Lower lobe of right lung (tissue), 2 donors: ENCODE measurements at regions not wholly inside any gene's neighbourhood (a gene's known extent, or its start where the extent isn't known, plus 50 kb on each side); places are given as distances from the start of the nearest gene placed in this dataset.

Experiments
- ATAC-seq, 2 donors: fragments of 200-7000 bp; cut with Tn5 transposase; one replicate each; pipeline ENCODE4 v1.9.1; 2020 to 2022; ENCODE audit warnings: mild to moderate bottlenecking in 2 of 2, moderate library complexity in 2 of 2
- DNase-seq: peaks from one replicate; pipeline ENCODE4 v3.0.0-alpha.2; 2020
- H3K27ac ChIP-seq: fragments of 200-600 bp; one replicate; pipeline ENCODE4 v1.8.0; 2022
- H3K27me3 ChIP-seq: fragments of 200-600 bp; one replicate; pipeline ENCODE4 v1.8.0; 2022; ENCODE audit warnings: low read depth
- H3K36me3 ChIP-seq: fragments of 200-600 bp; one replicate; pipeline ENCODE4 v1.8.0; 2022; ENCODE audit warnings: mild to moderate bottlenecking
- H3K4me1 ChIP-seq: fragments of 200-600 bp; one replicate; pipeline ENCODE4 v1.8.0; 2022
- H3K4me3 ChIP-seq: fragments of 200-600 bp; one replicate; pipeline ENCODE4 v1.8.0; 2022; ENCODE audit warnings: mild to moderate bottlenecking
- H3K9me3 ChIP-seq: fragments of 200-600 bp; one replicate; pipeline ENCODE4 v1.8.0; 2022
- intact Hi-C: fragments of 100-400 bp; cut with DNase I; formaldehyde crosslinking; loops from one replicate; pipeline ENCODE4 v1.11.0; 2022
- TF ChIP-seq, protein P1 (sequence below): fragments of 200-600 bp; IDR thresholded peaks from one replicate; pipeline ENCODE4 v1.8.0; 2022; ENCODE audit warnings: antibody characterized with exemption, mild to moderate bottlenecking
- donor health status: DM: no; HTN: yes; CAD: no; lungs with severe emphysema.

- H3K9me3 ChIP-seq = no peaks in the 10 kb centered on the region
- TF ChIP-seq, protein P1, sequence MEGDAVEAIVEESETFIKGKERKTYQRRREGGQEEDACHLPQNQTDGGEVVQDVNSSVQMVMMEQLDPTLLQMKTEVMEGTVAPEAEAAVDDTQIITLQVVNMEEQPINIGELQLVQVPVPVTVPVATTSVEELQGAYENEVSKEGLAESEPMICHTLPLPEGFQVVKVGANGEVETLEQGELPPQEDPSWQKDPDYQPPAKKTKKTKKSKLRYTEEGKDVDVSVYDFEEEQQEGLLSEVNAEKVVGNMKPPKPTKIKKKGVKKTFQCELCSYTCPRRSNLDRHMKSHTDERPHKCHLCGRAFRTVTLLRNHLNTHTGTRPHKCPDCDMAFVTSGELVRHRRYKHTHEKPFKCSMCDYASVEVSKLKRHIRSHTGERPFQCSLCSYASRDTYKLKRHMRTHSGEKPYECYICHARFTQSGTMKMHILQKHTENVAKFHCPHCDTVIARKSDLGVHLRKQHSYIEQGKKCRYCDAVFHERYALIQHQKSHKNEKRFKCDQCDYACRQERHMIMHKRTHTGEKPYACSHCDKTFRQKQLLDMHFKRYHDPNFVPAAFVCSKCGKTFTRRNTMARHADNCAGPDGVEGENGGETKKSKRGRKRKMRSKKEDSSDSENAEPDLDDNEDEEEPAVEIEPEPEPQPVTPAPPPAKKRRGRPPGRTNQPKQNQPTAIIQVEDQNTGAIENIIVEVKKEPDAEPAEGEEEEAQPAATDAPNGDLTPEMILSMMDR = no peak
- H3K27me3 ChIP-seq = no peaks in the 10 kb centered on the region
- DNase-seq = no peak
- intact Hi-C loops = no loop called here
- H3K36me3 ChIP-seq = no peaks in the 10 kb centered on the region
- no peak overlapping the region for H3K27ac ChIP-seq
- H3K4me3 ChIP-seq = no peak overlapping the region
- H3K4me1 ChIP-seq = no peaks in the 10 kb centered on the region
- ATAC-seq = no peak
Measured at GRCh38 chr5:156200938-156201787, 125.8 kb upstream of the SGCD start.

- no peaks in the 10 kb centered on the region for H3K4me1 ChIP-seq
- ATAC-seq = no peak
Measured at GRCh38 chr5:156201788-156202403, 125.1 kb upstream of the SGCD start.

GRCh38 chr5:156208271-156208670 lies 118.7 kb upstream of the SGCD start:
- no peaks in the 10 kb centered on the region for H3K4me1 ChIP-seq
- TF ChIP-seq, protein P1 = no peak
- no peaks in the 10 kb centered on the region for H3K9me3 ChIP-seq
- no peaks in the 10 kb centered on the region for H3K27me3 ChIP-seq
- H3K4me3 ChIP-seq = no peak overlapping the region
- no peak overlapping the region for H3K27ac ChIP-seq
- no peak for ATAC-seq
- intact Hi-C loops = no loop called here
- H3K36me3 ChIP-seq = no peaks in the 10 kb centered on the region
- no peak for DNase-seq

More at GRCh38 chr5:156201788-156202403, 125.1 kb upstream of the SGCD start:
- DNase-seq = no peak
- H3K27me3 ChIP-seq = no peaks in the 10 kb centered on the region
- no peaks in the 10 kb centered on the region for H3K36me3 ChIP-seq
- no peak overlapping the region for H3K4me3 ChIP-seq
- no peak overlapping the region for H3K27ac ChIP-seq
- intact Hi-C loops = no loop called here
- H3K9me3 ChIP-seq = no peaks in the 10 kb centered on the region
- TF ChIP-seq, protein P1 = no peak

DNA sequence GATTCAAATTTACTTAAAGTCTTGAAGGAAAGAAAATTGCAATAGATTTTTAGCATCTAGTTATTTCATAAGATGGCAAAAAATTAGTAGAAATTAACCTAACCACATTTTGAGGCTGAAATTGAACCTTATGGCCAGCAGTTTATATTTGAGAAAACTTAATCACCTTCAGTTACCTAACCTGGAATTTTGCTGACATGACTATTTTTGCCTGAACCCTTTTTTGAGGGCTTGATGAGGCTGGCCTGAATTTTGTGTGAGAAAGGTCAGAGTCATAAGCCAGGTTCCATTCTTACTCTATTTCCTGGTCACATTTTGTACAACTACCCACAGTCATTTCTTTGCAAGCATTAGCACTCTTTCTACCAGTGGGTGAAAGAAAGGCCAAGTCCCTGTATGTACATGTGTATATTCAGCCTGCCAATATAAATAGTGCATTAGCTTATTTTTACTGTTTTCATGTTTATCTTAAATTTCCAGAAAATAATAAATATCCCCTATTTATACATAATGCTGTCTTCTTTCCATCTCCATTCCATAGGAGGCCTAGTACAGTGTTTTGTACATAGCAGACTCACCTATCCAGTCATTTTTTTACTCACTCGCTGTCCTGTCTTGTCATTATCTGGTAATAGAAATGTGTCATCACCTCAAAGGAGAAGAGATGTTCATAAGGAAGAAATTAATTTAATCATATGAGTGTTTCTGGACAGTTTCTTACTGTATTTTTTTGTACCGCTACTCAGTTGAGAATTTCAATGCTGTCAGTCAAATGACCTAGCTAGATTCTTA lies 108.4 kb upstream of the SGCD start:
- ATAC-seq = no peak
- Histone ChIP-seq H3K9me3 (no peaks in the 10 kb centered on the region), H3K4me3 (no peak overlapping the region), H3K36me3 (no peaks in the 10 kb centered on the region), H3K4me1 (no peaks in the 10 kb centered on the region), H3K27ac (no peak overlapping the region), H3K27me3 (no peaks in the 10 kb centered on the region)
- TF ChIP-seq, protein P1 = no peak
- no peak for DNase-seq
- intact Hi-C loops = no loop called here

DNA sequence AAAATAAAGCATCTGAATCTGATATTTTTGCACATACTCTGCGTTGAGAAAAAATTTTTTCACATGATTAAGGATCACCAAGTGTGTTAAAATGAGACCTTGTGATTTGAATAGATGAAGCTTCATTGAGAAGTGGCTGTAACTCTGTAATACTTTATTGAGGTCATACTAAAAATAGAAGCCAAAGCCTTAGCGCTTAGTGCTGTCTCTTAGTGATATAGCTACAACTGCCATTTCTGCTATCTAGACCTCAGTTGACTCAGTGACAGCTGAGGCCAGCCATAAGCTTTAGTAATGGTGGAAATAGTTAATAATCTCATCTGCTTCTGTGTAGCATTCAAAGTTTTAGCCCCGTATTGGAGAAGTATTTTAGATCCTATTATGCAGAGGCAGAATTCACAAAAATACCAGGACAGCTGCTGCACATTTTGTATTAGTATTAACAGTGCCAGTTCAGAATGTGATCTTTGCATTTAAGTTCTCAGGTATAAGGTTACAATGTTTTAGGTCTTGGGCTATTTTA lies 107.4 kb upstream of the SGCD start:
- Histone ChIP-seq H3K4me3 (no peak overlapping the region), H3K36me3 (no peaks in the 10 kb centered on the region), H3K9me3 (no peaks in the 10 kb centered on the region), H3K4me1 (no peaks in the 10 kb centered on the region), H3K27me3 (no peaks in the 10 kb centered on the region), H3K27ac (no peak overlapping the region)
- ATAC-seq (no peak), DNase-seq (no peak)
- TF ChIP-seq, protein P1 = no peak
- intact Hi-C loops = no loop called here
